Glomerular endothelial cell (primary cell): ENCODE measurements at regions not wholly inside any gene's neighbourhood (a gene's known extent, or its start where the extent isn't known, plus 50 kb on each side); places are given as distances from the start of the nearest gene placed in this dataset.

Experiments
- DNase-seq: peaks from one replicate; pipeline ENCODE4 v3.0.0-alpha.2; 2011; ENCODE audit warnings: low read depth, low spot score; ENCODE audit errors: extremely low read depth

DNA sequence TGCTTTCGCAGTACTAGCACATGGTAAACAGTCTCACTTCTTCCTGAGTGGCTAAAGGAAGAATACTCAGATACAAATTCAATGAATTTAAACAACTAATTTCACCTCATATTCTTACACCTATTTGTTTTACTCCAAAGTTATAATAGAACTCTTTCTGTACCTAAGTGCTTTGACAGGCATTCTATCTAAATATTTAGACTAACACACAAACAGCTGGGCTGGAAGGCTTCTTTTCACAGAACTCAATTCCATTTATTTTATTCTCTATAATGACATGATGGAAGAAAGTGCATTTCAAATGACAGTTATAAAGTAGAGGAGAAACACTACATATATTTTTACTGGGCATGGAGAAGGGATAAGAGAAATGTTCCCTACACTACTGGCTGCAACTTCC is 384.9 kb upstream of the SPTLC3 start:
- DNase-seq = no peak

DNA sequence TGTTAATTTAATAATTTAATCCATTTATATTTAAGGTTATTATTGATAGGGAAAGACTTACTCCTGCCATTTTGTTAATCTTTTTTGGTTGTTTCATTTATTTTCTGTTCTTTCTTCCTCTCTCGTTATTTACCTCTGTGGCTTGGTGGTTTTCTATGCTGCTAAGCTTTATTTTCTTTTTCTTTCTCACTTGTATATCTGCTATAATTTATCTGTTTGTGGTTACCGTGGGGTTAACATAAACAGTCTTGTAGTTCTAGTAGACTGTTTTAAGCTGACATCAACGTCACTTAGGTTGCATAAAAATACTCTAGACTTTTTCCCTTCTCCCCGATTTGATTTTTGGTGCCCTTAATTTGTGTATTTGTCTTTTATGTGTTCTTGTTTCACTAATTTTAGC is 381.3 kb upstream of the SPTLC3 start:
- DNase-seq = no peak

- DNase-seq = no peak
Measured at GRCh38 chr20:12638633-12639312, 370.0 kb upstream of the SPTLC3 start.

DNA sequence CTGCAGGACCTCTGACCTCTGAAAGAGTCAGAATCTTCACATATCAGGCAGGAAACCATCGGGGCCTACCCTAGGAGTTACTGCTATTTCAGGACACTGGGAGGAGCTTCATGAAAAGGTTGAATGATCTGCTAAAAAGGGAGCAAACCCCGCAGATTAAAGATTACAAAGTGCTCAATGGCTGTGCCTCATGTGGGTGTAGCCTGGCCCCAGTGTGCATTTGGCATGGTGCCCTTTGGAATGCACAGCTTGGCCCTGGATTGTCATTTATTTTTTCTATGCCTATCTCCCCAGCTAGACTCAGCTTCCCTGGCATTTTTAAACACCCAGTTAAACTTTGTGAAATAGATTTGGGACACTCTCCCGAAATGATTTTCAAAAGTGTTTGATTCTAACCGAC is 368.5 kb upstream of the SPTLC3 start:
- DNase-seq = no peak

DNA sequence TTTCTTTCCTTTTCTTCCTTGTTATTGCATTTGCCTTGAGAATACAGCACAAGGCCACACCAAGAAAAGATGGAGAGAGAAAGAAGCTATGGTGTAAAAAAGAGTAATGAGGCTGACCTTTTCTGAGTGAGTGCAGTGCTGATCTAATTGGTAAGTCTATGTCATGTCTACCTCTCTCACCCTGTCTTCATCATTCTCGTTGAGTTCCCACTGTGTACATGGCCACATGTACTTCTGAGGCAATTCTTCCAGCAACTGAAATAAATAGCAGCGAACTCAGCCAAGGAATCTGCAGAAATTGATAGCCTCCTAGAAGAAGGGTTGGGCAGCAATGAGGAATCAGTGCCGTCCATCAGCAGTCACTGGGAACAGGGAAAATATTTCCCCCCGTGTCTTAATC is 367.2 kb upstream of the SPTLC3 start:
- no peak for DNase-seq

- no peak for DNase-seq
Measured at GRCh38 chr20:12644461-12644860, 364.3 kb upstream of the SPTLC3 start.

- no peak for DNase-seq
Measured at GRCh38 chr20:12649234-12649633, 359.5 kb upstream of the SPTLC3 start.

- no peak for DNase-seq
Measured at GRCh38 chr20:12653642-12654041, 355.1 kb upstream of the SPTLC3 start.

DNA sequence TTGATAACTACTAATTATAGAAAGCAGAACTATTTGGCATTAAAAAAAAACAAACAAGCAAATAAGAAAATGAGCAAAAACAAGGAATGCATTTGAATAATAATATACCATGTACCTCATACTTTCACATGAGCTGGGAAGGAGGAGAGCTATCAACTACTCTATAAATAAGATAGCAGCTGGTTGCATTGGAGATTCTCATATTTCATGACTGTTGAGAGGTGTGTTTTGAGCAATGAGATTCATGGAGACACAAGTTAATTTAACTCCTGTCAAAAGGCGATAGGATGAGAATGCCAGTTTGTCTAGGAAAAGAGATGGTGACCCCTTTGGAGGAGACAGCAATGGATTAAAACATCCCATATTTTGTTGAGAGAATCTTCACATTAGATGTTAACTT is 348.8 kb upstream of the SPTLC3 start:
- DNase-seq = no peak

DNA sequence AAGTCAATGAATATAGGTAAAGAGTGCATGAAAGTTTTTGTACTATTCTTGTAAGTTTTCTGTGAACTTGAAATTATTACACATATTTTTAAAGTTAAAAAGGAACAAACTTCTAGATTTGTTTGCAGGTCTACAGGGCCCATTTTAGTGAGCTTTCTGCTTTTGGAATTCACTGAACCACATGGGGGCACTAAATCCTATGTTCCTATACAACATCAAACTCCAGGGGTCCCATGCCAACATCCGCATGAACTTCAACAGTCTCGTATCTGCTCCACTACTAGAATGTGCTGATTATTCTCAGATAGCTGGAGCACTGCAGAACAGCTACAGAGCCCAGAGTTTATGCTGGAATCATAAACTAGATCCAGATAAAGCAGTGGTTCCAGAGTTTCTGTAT is 347.9 kb upstream of the SPTLC3 start:
- DNase-seq = no peak

DNA sequence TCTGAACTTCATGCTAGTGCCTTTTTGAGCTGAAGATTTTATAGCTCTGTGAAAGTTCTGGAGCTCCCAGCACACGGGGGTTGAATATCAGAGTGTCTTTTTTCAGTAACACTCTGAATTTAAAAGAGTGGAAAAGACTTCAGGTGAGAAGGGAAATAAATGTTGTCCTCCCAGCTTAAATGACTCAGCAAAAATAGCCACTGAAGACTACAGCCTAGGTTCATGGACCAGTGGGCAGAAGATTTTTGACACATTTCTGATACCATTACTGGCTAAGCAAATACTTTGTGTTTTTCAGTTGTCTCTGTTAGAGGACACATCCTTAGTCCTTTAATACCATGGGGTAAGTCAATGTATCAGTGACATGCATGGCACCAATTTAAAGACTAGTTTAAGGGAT is 338.5 kb upstream of the SPTLC3 start:
- DNase-seq = no peak

DNA sequence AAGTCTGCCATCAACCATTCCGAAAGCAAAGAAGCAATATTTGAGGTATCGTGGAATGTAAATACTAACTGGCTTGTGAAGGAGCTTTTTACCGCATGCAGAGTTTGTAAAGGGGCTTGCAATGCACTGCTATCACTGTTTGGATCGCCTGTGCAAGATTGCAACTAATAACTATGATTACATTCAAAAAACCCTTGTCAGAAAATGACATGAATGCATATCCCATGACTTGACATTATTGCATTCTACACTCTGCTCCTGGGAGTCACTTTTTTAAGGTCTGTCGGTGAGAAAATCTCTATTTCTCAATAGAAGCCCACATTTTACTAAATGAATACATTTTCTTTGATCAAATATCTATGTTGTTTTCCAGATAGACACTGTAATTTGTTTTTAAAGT is 335.4 kb upstream of the SPTLC3 start:
- no peak for DNase-seq

- no peak for DNase-seq
Measured at GRCh38 chr20:12677925-12678324, 330.8 kb upstream of the SPTLC3 start.

DNA sequence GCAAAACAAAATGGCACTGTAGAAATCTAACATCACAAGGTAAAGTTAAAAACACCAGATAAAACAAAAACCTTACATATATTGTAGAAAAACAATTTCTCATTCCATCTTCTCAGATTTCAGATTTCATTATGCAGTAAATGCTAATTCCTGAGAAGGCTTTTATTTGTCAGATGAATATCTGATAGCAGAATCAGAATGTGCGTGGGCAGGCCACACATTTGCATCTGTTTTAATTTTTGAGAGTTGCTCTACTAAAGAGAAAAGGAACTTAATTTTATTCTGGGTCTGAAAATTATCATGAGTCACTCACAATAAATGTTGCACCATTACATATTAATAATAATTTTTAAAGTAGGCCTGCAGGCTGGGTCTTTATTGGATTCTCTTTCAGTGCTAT is 329.3 kb upstream of the SPTLC3 start:
- DNase-seq = no peak

- no peak for DNase-seq
Measured at GRCh38 chr20:12682613-12683012, 326.2 kb upstream of the SPTLC3 start.

- DNase-seq = no peak
Measured at GRCh38 chr20:12687476-12687875, 321.3 kb upstream of the SPTLC3 start.

- no peak for DNase-seq
Measured at GRCh38 chr20:12695937-12696336, 312.8 kb upstream of the SPTLC3 start.

DNA sequence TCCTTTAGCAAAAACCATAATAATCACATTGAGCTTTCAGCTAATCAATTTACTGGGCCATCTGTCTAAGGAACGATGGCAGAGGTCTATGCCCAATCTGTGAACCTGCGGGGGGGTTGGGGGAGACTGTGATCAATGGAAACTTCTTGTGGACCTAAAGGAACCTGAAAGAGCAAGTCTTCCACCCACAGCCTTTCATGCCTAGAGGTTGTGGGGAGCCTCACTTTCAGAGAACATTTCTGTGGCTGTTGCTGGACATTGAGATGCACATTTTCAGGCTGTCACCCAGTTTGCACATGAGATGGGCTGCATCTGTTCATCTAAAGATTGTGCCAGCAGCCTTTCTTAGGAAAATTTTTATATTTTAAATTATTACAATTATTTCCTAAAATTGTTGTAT is 310.0 kb upstream of the SPTLC3 start:
- DNase-seq = no peak

- no peak for DNase-seq
Measured at GRCh38 chr20:12699374-12700228, 309.2 kb upstream of the SPTLC3 start.

- no peak for DNase-seq
Measured at GRCh38 chr20:12700701-12701100, 308.1 kb upstream of the SPTLC3 start.

DNA sequence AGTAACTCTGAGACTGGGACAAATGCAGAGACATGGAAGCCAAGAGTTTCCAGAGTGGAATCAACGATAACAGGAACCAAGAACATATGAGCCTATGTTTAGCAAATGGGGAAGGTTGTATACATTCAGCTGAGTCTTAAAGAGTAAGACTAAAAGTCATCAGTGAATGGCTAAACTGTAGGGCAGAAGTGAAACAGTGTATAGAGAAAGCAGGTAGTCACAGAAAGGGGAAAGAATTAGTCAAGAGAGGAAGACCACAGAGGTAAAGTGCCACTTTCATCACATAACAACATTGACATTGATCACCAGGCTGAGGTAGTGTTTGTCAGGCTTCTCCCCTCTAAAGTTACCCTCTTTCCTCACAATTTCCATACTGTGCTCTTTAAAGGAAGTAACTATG is 306.5 kb upstream of the SPTLC3 start:
- no peak for DNase-seq

DNA sequence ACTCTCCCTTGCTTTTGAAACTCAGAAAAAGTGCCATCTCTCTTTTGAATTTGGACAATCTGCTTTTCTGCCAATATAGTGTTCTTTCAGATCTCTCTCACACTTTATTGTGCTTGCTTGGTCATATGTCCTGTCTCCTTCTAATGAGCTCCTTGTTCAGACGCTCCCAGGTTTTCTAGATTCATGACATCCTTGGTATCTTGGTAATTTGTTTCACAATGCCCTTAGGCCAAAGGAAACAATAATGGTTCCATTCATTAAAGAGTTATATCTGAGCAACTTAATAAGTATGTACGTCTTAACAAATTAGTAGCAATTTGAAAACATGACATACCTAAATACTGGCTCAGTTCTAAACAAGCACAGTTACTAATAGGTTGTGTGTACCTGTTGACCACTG is 293.4 kb upstream of the SPTLC3 start:
- no peak for DNase-seq
